Peyer's patch (tissue), 4 donors: ENCODE measurements at regions not wholly inside any gene's neighbourhood (a gene's known extent, or its start where the extent isn't known, plus 50 kb on each side); places are given as distances from the start of the nearest gene placed in this dataset.

ENCODE experiments used
- POLR2A ChIP-seq, 2 donors: fragments of 450-650 bp; IDR thresholded peaks; one replicate each; pipeline ENCODE4 v1.5.1; 2017; ENCODE audit warnings: antibody characterized with exemption in 2 of 2, mild to moderate bottlenecking in 2 of 2, moderate library complexity in 2 of 2
- TF ChIP-seq, protein P1 (sequence below), 6 experiments: fragments of 450-650 bp in 4 of 6; fragments of 200-600 bp in 2 of 6; sonication (generic) in 1 of 6; IDR thresholded peaks; one replicate each; pipeline ENCODE4 v1.5.1; 2017 to 2019; ENCODE audit warnings: antibody characterized with exemption in 6 of 6, mild to moderate bottlenecking in 3 of 6, moderate library complexity in 1 of 6

- no peak for TF ChIP-seq POLR2A (IDR thresholded peaks at IDR 0.05)
- TF ChIP-seq, protein P1, sequence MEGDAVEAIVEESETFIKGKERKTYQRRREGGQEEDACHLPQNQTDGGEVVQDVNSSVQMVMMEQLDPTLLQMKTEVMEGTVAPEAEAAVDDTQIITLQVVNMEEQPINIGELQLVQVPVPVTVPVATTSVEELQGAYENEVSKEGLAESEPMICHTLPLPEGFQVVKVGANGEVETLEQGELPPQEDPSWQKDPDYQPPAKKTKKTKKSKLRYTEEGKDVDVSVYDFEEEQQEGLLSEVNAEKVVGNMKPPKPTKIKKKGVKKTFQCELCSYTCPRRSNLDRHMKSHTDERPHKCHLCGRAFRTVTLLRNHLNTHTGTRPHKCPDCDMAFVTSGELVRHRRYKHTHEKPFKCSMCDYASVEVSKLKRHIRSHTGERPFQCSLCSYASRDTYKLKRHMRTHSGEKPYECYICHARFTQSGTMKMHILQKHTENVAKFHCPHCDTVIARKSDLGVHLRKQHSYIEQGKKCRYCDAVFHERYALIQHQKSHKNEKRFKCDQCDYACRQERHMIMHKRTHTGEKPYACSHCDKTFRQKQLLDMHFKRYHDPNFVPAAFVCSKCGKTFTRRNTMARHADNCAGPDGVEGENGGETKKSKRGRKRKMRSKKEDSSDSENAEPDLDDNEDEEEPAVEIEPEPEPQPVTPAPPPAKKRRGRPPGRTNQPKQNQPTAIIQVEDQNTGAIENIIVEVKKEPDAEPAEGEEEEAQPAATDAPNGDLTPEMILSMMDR (IDR thresholded peaks at IDR 0.05), result no peak
These were observed 94.0 kb upstream of the FAR2 start for GRCh38 chr12:29054858-29055663.
